Glomerular visceral epithelial cell (primary cell): ENCODE measurements at regions not wholly inside any gene's neighbourhood (a gene's known extent, or its start where the extent isn't known, plus 50 kb on each side); places are given as distances from the start of the nearest gene placed in this dataset.

ENCODE experiments used
- DNase-seq: peaks from one replicate; pipeline ENCODE4 v3.0.0-alpha.2; 2016; ENCODE audit errors: extremely low spot score

DNA sequence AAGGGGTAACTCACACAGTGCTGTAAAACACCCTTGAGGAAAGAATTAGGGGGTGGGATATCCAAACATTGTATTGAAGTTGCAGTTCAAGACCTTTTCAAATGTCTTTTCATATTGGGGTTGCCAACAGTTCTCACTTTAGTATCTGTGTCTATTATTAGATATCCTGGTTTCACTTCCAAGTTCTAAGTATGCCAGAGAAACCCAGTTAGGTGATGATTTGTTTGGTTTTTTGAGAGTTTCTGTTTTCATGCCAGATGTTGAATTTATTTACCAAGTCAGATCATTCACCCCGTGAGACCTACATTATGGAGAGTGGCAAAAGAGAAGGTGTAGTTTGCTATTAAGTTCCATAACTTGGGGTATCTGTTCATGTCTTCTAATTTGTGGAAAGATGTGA, 64.5 kb downstream of the C9orf152 start:
- no peak for DNase-seq

GRCh38 chr9:110143950-110144545, 63.9 kb downstream of the C9orf152 start:
- DNase-seq: no peak

- no peak for DNase-seq
Measured at GRCh38 chr9:110146373-110146772, 61.6 kb downstream of the C9orf152 start.

GRCh38 chr9:110148384-110148783, 59.6 kb downstream of the C9orf152 start:
- no peak for DNase-seq

GRCh38 chr9:110148891-110149290, 59.1 kb downstream of the C9orf152 start:
- no peak for DNase-seq
